SU-DHL-6 (cell line): ENCODE measurements at regions not wholly inside any gene's neighbourhood (a gene's known extent, or its start where the extent isn't known, plus 50 kb on each side); places are given as distances from the start of the nearest gene placed in this dataset.

Experiments used
- H2AFZ ChIP-seq: fragments of 200-600 bp; sonication (generic); 2 replicates; pipeline ENCODE4 v1.6.1; 2014; ENCODE audit warnings: low read depth, mild to moderate bottlenecking, moderate library complexity, mixed read lengths, antibody characterized with exemption, low read length; ENCODE audit not compliant: severe bottlenecking
- H3F3A ChIP-seq: fragments of 200-600 bp; shearing (Covaris generic); 2 replicates; pipeline ENCODE4 v1.6.0; 2016; ENCODE audit warnings: antibody characterized with exemption, mild to moderate bottlenecking; ENCODE audit not compliant: insufficient read depth
- H3K27ac ChIP-seq: fragments of 200-600 bp; sonication (generic); 2 replicates; pipeline ENCODE4 v1.5.1; 2016; ENCODE audit warnings: low read depth, mild to moderate bottlenecking, low read length, moderate library complexity, mixed read lengths
- H3K27me3 ChIP-seq: fragments of 200-600 bp; sonication (generic), shearing (Covaris generic); 2 replicates; pipeline ENCODE4 v1.6.0; 2014; ENCODE audit warnings: mild to moderate bottlenecking, low read length
- H3K36me3 ChIP-seq: fragments of 200-600 bp; sonication (generic); 2 replicates; pipeline ENCODE4 v1.6.1; 2014; ENCODE audit warnings: mild to moderate bottlenecking, low read length, mixed read lengths
- H3K4me2 ChIP-seq: fragments of 300-600, 200-600 bp; shearing (Covaris generic), sonication (generic); 2 replicates; pipeline ENCODE4 v1.6.0; 2014; ENCODE audit warnings: low read length, low read depth, mild to moderate bottlenecking; ENCODE audit not compliant: poor library complexity, severe bottlenecking
- H3K4me3 ChIP-seq: fragments of 200-600 bp; sonication (generic); 2 replicates; pipeline ENCODE4 v1.5.1; 2014; ENCODE audit warnings: antibody characterized with exemption, low read length, mild to moderate bottlenecking, mixed read lengths; ENCODE audit not compliant: insufficient read depth, poor library complexity, severe bottlenecking
- H3K79me2 ChIP-seq: fragments of 200-600 bp; sonication (generic); 2 replicates; pipeline ENCODE4 v1.6.1; 2014; ENCODE audit warnings: mild to moderate bottlenecking, low read length, moderate library complexity; ENCODE audit not compliant: insufficient read depth
- H3K9ac ChIP-seq: fragments of 200-600 bp; sonication (generic); 2 replicates; pipeline ENCODE4 v1.7.0; 2014; ENCODE audit warnings: mild to moderate bottlenecking, low read length
- H3K9me2 ChIP-seq: fragments of 200-600 bp; sonication (generic); replicated peaks from 2 replicates; pipeline ENCODE4 v1.6.1; 2014; ENCODE audit warnings: low read length; ENCODE audit not compliant: insufficient read depth
- H3K9me3 ChIP-seq: fragments of 200-600 bp; sonication (generic); 2 replicates; pipeline ENCODE4 v1.6.1; 2014; ENCODE audit warnings: low read length, mixed read lengths; ENCODE audit not compliant: insufficient read depth
- H4K20me1 ChIP-seq: fragments of 200-600 bp; sonication (generic); 2 replicates; pipeline ENCODE4 v1.6.1; 2014; ENCODE audit warnings: low read depth, mild to moderate bottlenecking, antibody characterized with exemption, low read length, moderate library complexity, mixed read lengths
- CTCF ChIP-seq: fragments of 200-600 bp; sonication (generic); IDR thresholded peaks from one replicate; pipeline ENCODE4 v1.5.1; 2017; ENCODE audit warnings: antibody characterized with exemption, mild to moderate bottlenecking, low read length, moderate library complexity; ENCODE audit not compliant: insufficient read depth, poor library complexity, severe bottlenecking
- EZH2phosphoT487 ChIP-seq: fragments of 200-600 bp; sonication (generic), shearing (Covaris generic); conservative IDR thresholded peaks from 2 replicates; pipeline ENCODE4 v1.6.1; 2018; ENCODE audit warnings: mild to moderate bottlenecking, antibody characterized with exemption, low read length, moderate library complexity, mixed read lengths

DNA sequence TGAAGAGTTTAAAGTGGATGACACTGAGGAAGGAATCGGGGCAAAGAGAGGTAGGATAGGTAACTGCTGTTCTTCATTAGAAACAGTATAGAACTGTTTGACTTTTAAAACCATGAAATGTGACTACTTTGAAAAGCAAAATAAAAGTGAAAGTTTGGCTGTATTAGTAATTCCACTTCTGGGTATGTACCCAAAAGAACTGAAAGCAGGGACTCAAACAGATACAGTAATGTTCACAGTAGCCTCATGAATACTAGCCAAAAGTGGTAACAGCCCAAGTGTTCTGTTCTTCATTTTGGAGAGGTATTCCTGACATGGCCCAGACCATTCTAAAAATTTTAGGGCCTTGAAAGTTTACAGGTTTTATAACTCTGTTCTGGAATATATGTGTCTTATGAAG, 1055.4 kb downstream of the TBL1XR1 start:
- Histone ChIP-seq H3K27ac (no peak overlapping the region), H3K27me3 (no peaks in the 10 kb centered on the region), H3K9me3 (no peaks in the 10 kb centered on the region), H3K4me3 (no peak overlapping the region), H3F3A (no peaks in the 10 kb centered on the region), H3K79me2 (no peaks in the 10 kb centered on the region), H2AFZ (no peak overlapping the region), H3K36me3 (no peaks in the 10 kb centered on the region), H4K20me1 (no peaks in the 10 kb centered on the region), H3K4me2 (no peak overlapping the region), H3K9ac (no peak overlapping the region), H3K9me2 (no peaks in the 10 kb centered on the region)
- TF ChIP-seq CTCF (no peak), EZH2phosphoT487 (no peak)

DNA sequence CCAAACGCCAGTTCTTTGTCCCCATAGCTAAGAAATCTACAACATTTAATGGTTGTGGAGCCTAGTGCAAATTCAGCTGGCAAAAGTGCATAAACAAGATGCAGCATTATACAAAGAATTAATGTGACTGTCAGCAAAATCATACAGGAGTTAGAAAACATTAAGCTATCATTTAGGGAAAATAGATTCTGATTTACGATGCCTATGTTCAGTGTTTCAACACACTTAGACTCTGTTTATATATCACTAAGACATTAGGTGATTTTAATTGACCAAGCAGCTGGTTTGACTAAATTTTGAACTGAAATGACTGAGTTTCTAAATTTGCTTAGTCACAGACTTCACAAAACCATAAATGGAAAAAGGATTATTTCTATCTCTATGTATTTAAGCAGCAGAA, 1076.8 kb downstream of the TBL1XR1 start:
- Histone ChIP-seq H3K9ac (no peak overlapping the region), H3K9me3 (no peaks in the 10 kb centered on the region), H3K4me2 (no peak overlapping the region), H3K27me3 (no peaks in the 10 kb centered on the region), H3K9me2 (no peaks in the 10 kb centered on the region), H3F3A (no peaks in the 10 kb centered on the region), H3K36me3 (no peaks in the 10 kb centered on the region), H4K20me1 (no peaks in the 10 kb centered on the region), H3K79me2 (no peaks in the 10 kb centered on the region), H3K4me3 (no peak overlapping the region), H3K27ac (no peak overlapping the region), H2AFZ (no peak overlapping the region)
- TF ChIP-seq CTCF (no peak), EZH2phosphoT487 (no peak)

- Histone ChIP-seq H3K9me2 (no peaks in the 10 kb centered on the region), H3K9me3 (no peaks in the 10 kb centered on the region), H3F3A (no peaks in the 10 kb centered on the region), H3K36me3 (no peaks in the 10 kb centered on the region), H3K4me3 (no peak overlapping the region), H2AFZ (no peak overlapping the region), H3K27ac (no peak overlapping the region), H3K27me3 (no peaks in the 10 kb centered on the region), H4K20me1 (no peaks in the 10 kb centered on the region), H3K79me2 (no peaks in the 10 kb centered on the region), H3K4me2 (no peak overlapping the region), H3K9ac (no peak overlapping the region)
- TF ChIP-seq EZH2phosphoT487 (no peak), CTCF (no peak)
These were observed 1077.5 kb downstream of the TBL1XR1 start for GRCh38 chr3:176119826-176120225.

DNA sequence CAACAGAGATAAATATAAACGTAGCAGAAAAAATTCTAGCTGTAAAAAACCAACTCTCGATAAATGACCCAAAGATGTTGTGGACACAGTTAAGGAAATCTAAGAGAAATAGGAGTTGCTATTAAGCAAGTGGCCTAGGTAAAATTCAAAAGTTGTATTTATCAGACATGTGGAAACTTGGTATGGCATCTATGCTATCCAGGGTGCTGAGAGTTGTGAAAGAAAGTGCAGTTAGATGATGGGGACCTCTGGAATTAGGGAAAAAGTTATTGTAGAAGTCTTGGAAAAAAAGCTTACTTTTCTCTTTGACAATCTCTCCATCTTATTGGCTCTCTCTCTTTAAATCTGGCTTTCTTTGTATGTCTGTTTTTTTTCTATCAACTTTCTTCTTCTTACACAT, 1090.9 kb downstream of the TBL1XR1 start:
- Histone ChIP-seq H3K9me2 (no peaks in the 10 kb centered on the region), H3K79me2 (no peaks in the 10 kb centered on the region), H3K4me2 (no peak overlapping the region), H3F3A (no peaks in the 10 kb centered on the region), H3K4me3 (no peak overlapping the region), H3K27me3 (no peaks in the 10 kb centered on the region), H3K27ac (no peak overlapping the region), H2AFZ (no peak overlapping the region), H4K20me1 (no peaks in the 10 kb centered on the region), H3K9me3 (no peaks in the 10 kb centered on the region), H3K36me3 (no peaks in the 10 kb centered on the region), H3K9ac (no peak overlapping the region)
- TF ChIP-seq CTCF (no peak), EZH2phosphoT487 (no peak)
